ENCODE measurements at regions not wholly inside any gene's neighbourhood (a gene's known extent, or its start where the extent isn't known, plus 50 kb on each side); places are given as distances from the start of the nearest gene placed in this dataset.
"Not testable (repeated sequence)": the region's sequence is repeated elsewhere in the genome, so short reads cannot be mapped to it uniquely, and the experiment has no call there.

GRCh38 chr13:56457535-56458190 lies 683.1 kb upstream of the PRR20A start:
- intact Hi-C loops (cut with DNase I), result no loop called here
- no peaks in the 10 kb centered on the region for H3K36me3 ChIP-seq
- no peak overlapping the region for H3K4me3 ChIP-seq
- TF ChIP-seq, protein P1, sequence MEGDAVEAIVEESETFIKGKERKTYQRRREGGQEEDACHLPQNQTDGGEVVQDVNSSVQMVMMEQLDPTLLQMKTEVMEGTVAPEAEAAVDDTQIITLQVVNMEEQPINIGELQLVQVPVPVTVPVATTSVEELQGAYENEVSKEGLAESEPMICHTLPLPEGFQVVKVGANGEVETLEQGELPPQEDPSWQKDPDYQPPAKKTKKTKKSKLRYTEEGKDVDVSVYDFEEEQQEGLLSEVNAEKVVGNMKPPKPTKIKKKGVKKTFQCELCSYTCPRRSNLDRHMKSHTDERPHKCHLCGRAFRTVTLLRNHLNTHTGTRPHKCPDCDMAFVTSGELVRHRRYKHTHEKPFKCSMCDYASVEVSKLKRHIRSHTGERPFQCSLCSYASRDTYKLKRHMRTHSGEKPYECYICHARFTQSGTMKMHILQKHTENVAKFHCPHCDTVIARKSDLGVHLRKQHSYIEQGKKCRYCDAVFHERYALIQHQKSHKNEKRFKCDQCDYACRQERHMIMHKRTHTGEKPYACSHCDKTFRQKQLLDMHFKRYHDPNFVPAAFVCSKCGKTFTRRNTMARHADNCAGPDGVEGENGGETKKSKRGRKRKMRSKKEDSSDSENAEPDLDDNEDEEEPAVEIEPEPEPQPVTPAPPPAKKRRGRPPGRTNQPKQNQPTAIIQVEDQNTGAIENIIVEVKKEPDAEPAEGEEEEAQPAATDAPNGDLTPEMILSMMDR (IDR thresholded peaks at IDR 0.05), result no peak
- TF ChIP-seq POLR2AphosphoS5 (IDR thresholded peaks at IDR 0.05) (no peak), EP300 (IDR thresholded peaks at IDR 0.05) (no peak), POLR2A (IDR thresholded peaks at IDR 0.05; ENCODE audit: low read depth) (no peak)
- WGBS, result 56% methylated on average over 7 of the region's 7 CpGs
- no peak for DNase-seq (ENCODE audit: extremely low spot score)
- H3K27me3 ChIP-seq, result no peaks in the 10 kb centered on the region
- H3K9me3 ChIP-seq, result no peaks in the 10 kb centered on the region
- no peaks in the 10 kb centered on the region for H3K4me1 ChIP-seq
- no peak overlapping the region for H3K27ac ChIP-seq (replicated peaks in 1 of 4)

DNA sequence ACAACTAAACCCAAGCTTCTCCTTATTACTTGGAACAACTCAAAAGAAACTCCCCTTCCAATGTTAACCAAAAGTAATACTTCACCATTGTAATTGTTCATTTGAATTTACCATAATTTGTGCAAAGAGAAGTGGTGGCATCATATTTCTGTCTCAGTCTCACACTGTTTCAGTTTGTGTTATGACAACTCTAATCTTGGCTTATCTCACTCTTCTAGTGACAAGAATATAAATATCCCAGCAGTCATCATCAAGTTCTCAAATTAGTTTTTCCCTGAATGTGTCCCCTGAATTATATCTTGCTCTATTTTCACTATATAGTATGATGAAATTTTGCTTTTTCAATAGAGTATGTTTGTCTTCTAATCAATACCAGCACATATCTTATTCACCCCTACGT lies 681.4 kb upstream of the PRR20A start:
- intact Hi-C loops (cut with DNase I), result no loop called here
- H3K4me1 ChIP-seq, result no peaks in the 10 kb centered on the region
- DNase-seq (ENCODE audit: extremely low spot score), result no peak
- no peaks in the 10 kb centered on the region for H3K9me3 ChIP-seq
- H3K27ac ChIP-seq (replicated peaks in 1 of 4), result no peak overlapping the region
- TF ChIP-seq POLR2AphosphoS5 (IDR thresholded peaks at IDR 0.05) (no peak), EP300 (IDR thresholded peaks at IDR 0.05) (no peak), POLR2A (IDR thresholded peaks at IDR 0.05; ENCODE audit: low read depth) (no peak)
- TF ChIP-seq, protein P1 (IDR thresholded peaks at IDR 0.05), result no peak
- H3K4me3 ChIP-seq, result no peak overlapping the region
- no peaks in the 10 kb centered on the region for H3K36me3 ChIP-seq
- no peaks in the 10 kb centered on the region for H3K27me3 ChIP-seq
- WGBS, result 77% methylated on average over 1 of the region's 1 CpG

- Histone ChIP-seq H3K27ac (replicated peaks in 1 of 4) (no peak overlapping the region), H3K27me3 (no peaks in the 10 kb centered on the region), H3K4me1 (no peaks in the 10 kb centered on the region), H3K36me3 (no peaks in the 10 kb centered on the region), H3K4me3 (no peak overlapping the region), H3K9me3 (no peaks in the 10 kb centered on the region)
- intact Hi-C loops (cut with DNase I), result no loop called here
- TF ChIP-seq, protein P1 (IDR thresholded peaks at IDR 0.05), result no peak
- TF ChIP-seq POLR2A (IDR thresholded peaks at IDR 0.05; ENCODE audit: low read depth), result no peak
- no peak for TF ChIP-seq EP300 (IDR thresholded peaks at IDR 0.05)
- TF ChIP-seq POLR2AphosphoS5 (IDR thresholded peaks at IDR 0.05), result no peak
- 47% methylated on average over 3 of the region's 3 CpGs for WGBS
- DNase-seq (ENCODE audit: extremely low spot score), result no peak
Observed at GRCh38 chr13:56501750-56502149, 639.0 kb upstream of the PRR20A start.

DNA sequence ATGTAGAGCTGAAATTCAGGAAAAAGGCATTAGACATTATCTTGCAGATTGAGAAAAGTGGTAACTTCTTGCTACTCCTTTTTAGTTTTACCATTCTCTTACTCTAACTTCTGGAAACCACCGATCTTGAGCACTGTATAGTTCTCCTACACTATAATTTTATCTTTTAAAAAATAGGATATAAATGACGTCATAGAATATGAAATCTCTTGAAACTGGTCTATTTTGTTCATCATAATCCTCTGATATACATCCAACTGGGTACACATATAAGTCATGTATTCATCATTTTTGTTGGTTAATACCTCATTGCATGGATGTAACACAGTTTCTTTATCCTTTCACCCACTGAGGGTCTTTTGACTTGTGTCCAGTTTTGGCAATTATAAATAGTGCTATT lies 629.9 kb upstream of the PRR20A start:
- no peaks in the 10 kb centered on the region for H3K9me3 ChIP-seq
- no peak overlapping the region for H3K4me3 ChIP-seq
- no peaks in the 10 kb centered on the region for H3K27me3 ChIP-seq
- 91% methylated on average over 2 of the region's 2 CpGs for WGBS
- TF ChIP-seq, protein P1 (IDR thresholded peaks at IDR 0.05), result no peak
- no peak for TF ChIP-seq EP300 (IDR thresholded peaks at IDR 0.05)
- TF ChIP-seq POLR2AphosphoS5 (IDR thresholded peaks at IDR 0.05), result no peak
- TF ChIP-seq POLR2A (IDR thresholded peaks at IDR 0.05; ENCODE audit: low read depth), result no peak
- intact Hi-C loops (cut with DNase I), result no loop called here
- DNase-seq (ENCODE audit: extremely low spot score), result no peak
- H3K4me1 ChIP-seq, result no peaks in the 10 kb centered on the region
- H3K27ac ChIP-seq (replicated peaks in 1 of 4), result no peak overlapping the region
- no peaks in the 10 kb centered on the region for H3K36me3 ChIP-seq

DNA sequence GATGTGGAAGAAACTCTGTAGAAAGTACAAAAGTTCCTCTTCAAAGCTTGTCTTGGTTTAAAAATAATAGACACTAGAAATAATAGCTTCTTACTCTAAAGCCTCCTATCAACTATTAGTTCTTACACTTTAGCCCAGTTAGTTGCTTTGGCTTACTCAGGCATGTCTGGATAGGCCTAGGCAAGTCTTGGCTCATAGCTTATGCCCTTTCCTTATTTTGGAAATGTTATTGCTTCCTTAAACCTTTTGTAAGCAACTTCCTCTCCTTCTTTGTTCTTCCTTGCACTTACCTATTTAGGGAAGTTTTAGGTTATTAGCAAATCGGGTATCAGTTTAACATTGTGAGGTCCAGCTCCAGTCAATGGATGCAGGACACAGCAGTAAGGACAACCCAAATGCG lies 628.4 kb upstream of the PRR20A start:
- WGBS, result 88% methylated on average over 2 of the region's 2 CpGs
- intact Hi-C loops (cut with DNase I), result not testable (repeated sequence)

More for the DNA sequence above, 628.4 kb upstream of the PRR20A start:
- not testable (repeated sequence) for H3K27me3 ChIP-seq; H3K9me3 ChIP-seq; H3K27ac ChIP-seq (replicated peaks in 1 of 4); H3K4me3 ChIP-seq; DNase-seq (ENCODE audit: extremely low spot score); H3K4me1 ChIP-seq; H3K36me3 ChIP-seq

All from esophagus muscularis mucosa (tissue), 4 donors.